GM12878 (cell line): ENCODE measurements at regions not wholly inside any gene's neighbourhood (a gene's known extent, or its start where the extent isn't known, plus 50 kb on each side); places are given as distances from the start of the nearest gene placed in this dataset.

Experiments
- ATAC-seq: fragments of 200-7000 bp; cut with Tn5 transposase; 3 replicates; pipeline ENCODE4 v1.9.1; 2020; ENCODE audit warnings: mild to moderate bottlenecking, moderate library complexity
- BruUV-seq: library from RNA; stranded (reverse); fragments of 400-500 nt; replicated peaks from 2 replicates; lab custom pipeline; 2021; lab: Mats Ljungman, UMichigan
- CTCF ChIA-PET: fragments of 300-600 bp; sonication (Branson Sonifier 250); formaldehyde crosslinking; extraction: SDS; loops from one replicate; lab custom pipeline; 2021; ENCODE audit warnings: inconsistent platforms; lab: Yijun Ruan, JAX
- POLR2A ChIA-PET: fragments of 350-600 bp; formaldehyde crosslinking; extraction: SDS; loops from one replicate; lab custom pipeline; 2021; ENCODE audit warnings: inconsistent platforms; lab: Charles Lee
- RAD21 ChIA-PET: fragments of 300-600 bp; sonication (Branson Sonifier 250); formaldehyde crosslinking; loops from one replicate; lab custom pipeline; 2023; ENCODE audit warnings: antibody characterized with exemption; ENCODE audit not compliant: unreplicated experiment; lab: Charles Lee
- SMC1A ChIA-PET: fragments of 300-600 bp; sonication (Branson Sonifier 250); formaldehyde crosslinking; loops from one replicate; lab custom pipeline; 2023; ENCODE audit not compliant: unreplicated experiment, uncharacterized antibody; lab: Charles Lee
- DNase-seq: peaks from one replicate; pipeline ENCODE4 v3.0.0-alpha.2; 2011; ENCODE audit warnings: low read depth, low spot score
- FAIRE-seq: peaks from 3 replicates; lab custom pipeline; 2011; peaks lifted over from hg19 to GRCh38; lab: Jason Lieb, UNC
- H2AFZ ChIP-seq: 2 replicates; pipeline ENCODE4 v1.6.0; 2011; ENCODE audit warnings: low read depth, low read length, control low read depth; ENCODE audit not compliant: control insufficient read depth
- H3K27ac ChIP-seq: 2 replicates; pipeline ENCODE4 v1.5.1; 2011; ENCODE audit warnings: control low read depth; ENCODE audit not compliant: control insufficient read depth, insufficient read depth
- H3K27me3 ChIP-seq, 2 experiments: replicated peaks in 1 of 2; 2 replicates each; pipeline versions ENCODE4 v1.6.0 to v1.6.1; 2011; ENCODE audit warnings: low read length in 1 of 2; ENCODE audit not compliant: control insufficient read depth in 2 of 2, insufficient read depth in 2 of 2
- H3K36me3 ChIP-seq, 2 experiments: 2 replicates each; pipeline ENCODE4 v1.5.1; 2011; ENCODE audit warnings: low read length in 1 of 2; ENCODE audit not compliant: control insufficient read depth in 2 of 2, insufficient read depth in 2 of 2
- H3K4me1 ChIP-seq: 2 replicates; pipeline ENCODE4 v1.6.1; 2011; ENCODE audit warnings: mild to moderate bottlenecking, low read length, moderate library complexity, mixed read lengths; ENCODE audit not compliant: control insufficient read depth, insufficient read depth
- H3K4me2 ChIP-seq: 2 replicates; pipeline ENCODE4 v1.6.0; 2011; ENCODE audit warnings: control low read depth; ENCODE audit not compliant: control insufficient read depth, insufficient read depth
- H3K4me3 ChIP-seq: fragments of 200-600 bp; sonication (generic); 2 replicates; pipeline ENCODE4 v1.5.1; 2016
- H3K79me2 ChIP-seq: 2 replicates; pipeline ENCODE4 v1.6.0; 2011; ENCODE audit warnings: low read length; ENCODE audit not compliant: control insufficient read depth, insufficient read depth
- H3K9ac ChIP-seq: 2 replicates; pipeline ENCODE4 v1.8.0; 2011; ENCODE audit warnings: low read length, control low read depth, mixed read lengths; ENCODE audit not compliant: control insufficient read depth, insufficient read depth
- H3K9me3 ChIP-seq: replicated peaks from 3 replicates; pipeline ENCODE4 v1.5.1; 2011; ENCODE audit warnings: mild to moderate bottlenecking, low read length; ENCODE audit not compliant: control insufficient read depth, insufficient read depth
- H4K20me1 ChIP-seq: 2 replicates; pipeline ENCODE4 v1.6.0; 2011; ENCODE audit not compliant: control insufficient read depth, insufficient read depth
- BCLAF1 ChIP-seq: fragments of 450-650 bp; IDR thresholded peaks from 2 replicates; pipeline ENCODE4 v1.6.1; 2017; ENCODE audit warnings: antibody characterized with exemption, mild to moderate bottlenecking, moderate library complexity
- BRCA1 ChIP-seq: IDR thresholded peaks from 2 replicates; pipeline ENCODE4 v1.6.1; 2011; ENCODE audit warnings: low read depth, low read length, improper control_type of control experiment
- CEBPB ChIP-seq, 2 experiments: fragments of 150-350 bp in 1 of 2; IDR thresholded peaks; 2 replicates each; pipeline ENCODE4 v1.6.1; 2012 to 2014; ENCODE audit warnings: low read depth in 2 of 2, low read length in 2 of 2, borderline replicate concordance in 1 of 2, inconsistent platforms in 1 of 2
- CHD4 ChIP-seq: fragments of 200-600 bp; sonication (generic); IDR thresholded peaks from 2 replicates; pipeline ENCODE4 v1.6.1; 2016; ENCODE audit warnings: mild to moderate bottlenecking
- DPF2 ChIP-seq: fragments of 450-650 bp; IDR thresholded peaks from 2 replicates; pipeline ENCODE4 v1.6.1; 2017; ENCODE audit warnings: mild to moderate bottlenecking
- ESRRA ChIP-seq: IDR thresholded peaks from 2 replicates; pipeline ENCODE4 v1.6.1; 2012; ENCODE audit warnings: mild to moderate bottlenecking, low read length, improper control_type of control experiment
- JUND ChIP-seq: IDR thresholded peaks from 2 replicates; pipeline ENCODE4 v1.6.1; 2012; ENCODE audit warnings: low read depth, mild to moderate bottlenecking, low read length, improper control_type of control experiment, moderate library complexity
- MTA2 ChIP-seq: fragments of 450-650 bp; IDR thresholded peaks from 2 replicates; pipeline ENCODE4 v1.6.1; 2016; ENCODE audit warnings: low read depth, mild to moderate bottlenecking, moderate library complexity
- NBN ChIP-seq: fragments of 450-650 bp; IDR thresholded peaks from 2 replicates; pipeline ENCODE4 v1.6.1; 2016
- RCOR1 ChIP-seq: conservative IDR thresholded peaks from 2 replicates; pipeline ENCODE4 v1.6.1; 2012; ENCODE audit warnings: low read depth, low read length, improper control_type of control experiment
- RUNX3 ChIP-seq: IDR thresholded peaks from 2 replicates; pipeline ENCODE4 v1.6.1; 2012; ENCODE audit warnings: low read length, inconsistent platforms
- SIN3A ChIP-seq: IDR thresholded peaks from 2 replicates; pipeline ENCODE4 v1.6.1; 2012; ENCODE audit warnings: low read depth, low read length, improper control_type of control experiment
- WGBS: methylation state at CpG from one replicate; pipeline ENCODE4 v1.1.6; 2016; ENCODE audit warnings: low lambda C conversion rate; ENCODE audit not compliant: insufficient replicate concordance, insufficient coverage; ENCODE audit errors: missing lambda C conversion rate; 5-methylcytosine and 5-hydroxymethylcytosine counted together
- in situ Hi-C: fragments of 300-500 bp; cut with MboI; formaldehyde crosslinking; loops from 9 replicates; pipeline ENCODE4 v1.14.3; 2018; ENCODE audit warnings: mixed read lengths
- intact Hi-C: fragments of 100-400 bp; cut with micrococcal nuclease; formaldehyde crosslinking; loops from one replicate; pipeline ENCODE4 v1.14.2; 2022; ENCODE audit not compliant: unreplicated experiment

- Histone ChIP-seq H3K79me2 (no peaks in the 10 kb centered on the region), H3K4me1 (no peaks in the 10 kb centered on the region), H3K9me3 (no peaks in the 10 kb centered on the region), H3K27me3 (no peaks in the 10 kb centered on the region), H3K9ac (no peak overlapping the region), H3K27ac (no peak overlapping the region)
- CTCF ChIA-PET = interaction anchor here (0.9 to 1.5 kb wide), 3 partner anchors 10 to 36 kb away, joined by 3 to 9 read pairs (median 3); no protein-coding TSS in a partner anchor
- in situ Hi-C loops = no loop called here
- intact Hi-C loops = no loop called here
- SMC1A ChIA-PET = no interaction called here
- DNase-seq = no peak
- POLR2A ChIA-PET = no interaction called here
- 0% methylated on average over 1 of the region's 1 CpG for WGBS
- TF ChIP-seq ESRRA = no peak
- TF ChIP-seq BCLAF1 = no peak
- no peak for TF ChIP-seq RCOR1
- no peak for TF ChIP-seq DPF2
- TF ChIP-seq SIN3A = no peak
- TF ChIP-seq MTA2 = no peak
- TF ChIP-seq CHD4 = no peak
- no peak for TF ChIP-seq CEBPB (IDR thresholded peaks at IDR 0.05; ENCODE audit: borderline replicate concordance in 1 of 2, low read depth in 2 of 2, low read length in 2 of 2)
- TF ChIP-seq BRCA1 = no peak
- TF ChIP-seq NBN = no peak
- no peak for TF ChIP-seq RUNX3
- no peak for TF ChIP-seq JUND
- TF ChIP-seq, all 136 proteins: peak for 0
- Histone ChIP-seq H3K4me3 (no peak overlapping the region), H3K36me3 (no peaks in the 10 kb centered on the region), H4K20me1 (no peaks in the 10 kb centered on the region), H2AFZ (no peak overlapping the region), H3K4me2 (no peak overlapping the region)
- ATAC-seq (no peak), FAIRE-seq (no peak)
- BruUV-seq = no TSS peak
- RAD21 ChIA-PET = no interaction called here
Observed at GRCh38 chr4:102151696-102152095, 193.6 kb downstream of the SLC39A8 start.
